HEK293 (cell line): ENCODE measurements at regions not wholly inside any gene's neighbourhood (a gene's known extent, or its start where the extent isn't known, plus 50 kb on each side); places are given as distances from the start of the nearest gene placed in this dataset.

Experiments
- CTCF ChIA-PET: fragments of 350-600 bp; formaldehyde crosslinking; extraction: SDS; loops from one replicate; lab custom pipeline; 2021; ENCODE audit warnings: antibody characterized with exemption; lab: Yijun Ruan, JAX
- POLR2A ChIA-PET: fragments of 300-600 bp; formaldehyde crosslinking; extraction: SDS; loops from one replicate; lab custom pipeline; 2020; ENCODE audit warnings: antibody characterized with exemption, inconsistent platforms; lab: Yijun Ruan, JAX
- H3K27ac ChIP-seq: fragments of 200-500 bp; sonication (Bioruptor generic); 2 replicates; pipeline ENCODE4 v1.5.1; 2014; ENCODE audit warnings: low read depth, low read length, control low read depth, inconsistent platforms; ENCODE audit errors: extremely low read depth
- H3K36me3 ChIP-seq, 2 experiments: fragments of 200-500 bp in 1 of 2; sonication (Bioruptor generic) in 1 of 2; 1 replicate in 1 of 2; 2 replicates in 1 of 2; pipeline ENCODE4 v1.5.1; 2014 to 2017; ENCODE audit warnings: inconsistent platforms in 2 of 2, low read length in 2 of 2; ENCODE audit not compliant: control insufficient read depth in 2 of 2, insufficient read depth in 1 of 2
- H3K4me1 ChIP-seq: fragments of 200-500 bp; sonication (Bioruptor generic); 2 replicates; pipeline ENCODE4 v1.5.1; 2014; ENCODE audit warnings: mild to moderate bottlenecking, low read length, inconsistent platforms; ENCODE audit not compliant: control insufficient read depth, insufficient read depth
- H3K4me3 ChIP-seq: 2 replicates; pipeline ENCODE4 v1.5.1; 2011; ENCODE audit warnings: low read depth, mild to moderate bottlenecking, control low read depth, low read length, moderate library complexity
- H3K9me3 ChIP-seq: fragments of 200-500 bp; sonication (Bioruptor generic); 2 replicates; pipeline ENCODE4 v1.5.1; 2014; ENCODE audit warnings: low read depth, low read length, inconsistent platforms; ENCODE audit not compliant: control insufficient read depth, insufficient read depth
- GLI2 ChIP-seq: fragments of 450-650 bp; formaldehyde crosslinking; IDR thresholded peaks from 2 replicates; pipeline ENCODE4; 2017; ENCODE audit warnings: missing biosample characterization, missing genetic modification characterization, low read depth, borderline replicate concordance
- HOXC10 ChIP-seq: sonication (generic); formaldehyde crosslinking; IDR thresholded peaks from 2 replicates; pipeline ENCODE4 v1.8.1; 2023; ENCODE audit warnings: mild to moderate bottlenecking, missing genetic modification reagents
- INSM2 ChIP-seq: fragments of 450-650 bp; formaldehyde crosslinking; IDR thresholded peaks from 2 replicates; pipeline ENCODE4 v1.5.1; 2016; ENCODE audit warnings: missing biosample characterization, missing genetic modification characterization
- REST ChIP-seq: fragments of 450-650 bp; formaldehyde crosslinking; IDR thresholded peaks from 2 replicates; pipeline ENCODE4 v1.5.1; 2016; ENCODE audit warnings: missing biosample characterization, missing genetic modification characterization
- SCRT1 ChIP-seq: fragments of 450-650 bp; formaldehyde crosslinking; IDR thresholded peaks from 2 replicates; pipeline ENCODE4 v1.5.1; 2016; ENCODE audit warnings: missing biosample characterization, missing genetic modification characterization, borderline replicate concordance
- YY1 ChIP-seq: fragments of 450-650 bp; formaldehyde crosslinking; IDR thresholded peaks from 2 replicates; pipeline ENCODE4 v1.5.1; 2018; ENCODE audit warnings: missing biosample characterization, missing genetic modification characterization
- ZBTB1 ChIP-seq: fragments of 450-650 bp; formaldehyde crosslinking; IDR thresholded peaks from 2 replicates; pipeline ENCODE4 v1.5.1; 2016; ENCODE audit warnings: missing biosample characterization, missing genetic modification characterization
- ZBTB48 ChIP-seq: fragments of 450-650 bp; formaldehyde crosslinking; IDR thresholded peaks from 2 replicates; pipeline ENCODE4 v1.5.1; 2016; ENCODE audit warnings: missing biosample characterization, missing genetic modification characterization
- ZBTB8A ChIP-seq: fragments of 450-650 bp; formaldehyde crosslinking; IDR thresholded peaks from 2 replicates; pipeline ENCODE4 v1.5.1; 2016; ENCODE audit warnings: missing biosample characterization, missing genetic modification characterization
- ZFP69B ChIP-seq: fragments of 450-650 bp; formaldehyde crosslinking; IDR thresholded peaks from 2 replicates; pipeline ENCODE4 v1.5.1; 2016; ENCODE audit warnings: missing biosample characterization, missing genetic modification characterization
- ZNF169 ChIP-seq: fragments of 450-650 bp; formaldehyde crosslinking; IDR thresholded peaks from 2 replicates; pipeline ENCODE4 v1.5.1; 2016; ENCODE audit warnings: missing biosample characterization, missing genetic modification characterization
- ZNF18 ChIP-seq: fragments of 450-650 bp; formaldehyde crosslinking; IDR thresholded peaks from 2 replicates; pipeline ENCODE4 v1.5.1; 2016; ENCODE audit warnings: missing biosample characterization, missing genetic modification characterization
- ZNF211 ChIP-seq: fragments of 450-650 bp; formaldehyde crosslinking; IDR thresholded peaks from 2 replicates; pipeline ENCODE4 v1.5.1; 2016; ENCODE audit warnings: low read depth, missing biosample characterization, missing genetic modification characterization
- ZNF214 ChIP-seq: fragments of 450-650 bp; formaldehyde crosslinking; IDR thresholded peaks from 2 replicates; pipeline ENCODE4 v1.5.1; 2017; ENCODE audit warnings: missing biosample characterization, mild to moderate bottlenecking, missing genetic modification characterization, borderline replicate concordance
- ZNF223 ChIP-seq: fragments of 450-650 bp; formaldehyde crosslinking; IDR thresholded peaks from 2 replicates; pipeline ENCODE4 v1.5.1; 2016; ENCODE audit warnings: missing biosample characterization, missing genetic modification characterization
- ZNF473 ChIP-seq: fragments of 450-650 bp; formaldehyde crosslinking; IDR thresholded peaks from 2 replicates; pipeline ENCODE4 v1.5.1; 2017; ENCODE audit warnings: missing biosample characterization, missing genetic modification characterization
- ZNF530 ChIP-seq: fragments of 450-650 bp; formaldehyde crosslinking; IDR thresholded peaks from 2 replicates; pipeline ENCODE4 v1.5.1; 2016; ENCODE audit warnings: low read depth, missing biosample characterization, missing genetic modification characterization
- ZNF585B ChIP-seq: fragments of 450-650 bp; formaldehyde crosslinking; IDR thresholded peaks from 2 replicates; pipeline ENCODE4 v1.5.1; 2016; ENCODE audit warnings: missing biosample characterization, missing genetic modification characterization
- ZNF654 ChIP-seq: fragments of 450-650 bp; formaldehyde crosslinking; IDR thresholded peaks from 2 replicates; pipeline ENCODE4 v1.5.1; 2016; ENCODE audit warnings: low read depth, missing biosample characterization, missing genetic modification characterization
- ZNF670 ChIP-seq: fragments of 450-650 bp; formaldehyde crosslinking; IDR thresholded peaks from 2 replicates; pipeline ENCODE4 v1.5.1; 2016; ENCODE audit warnings: missing biosample characterization, missing genetic modification characterization, low read depth
- ZNF785 ChIP-seq: fragments of 450-650 bp; formaldehyde crosslinking; IDR thresholded peaks from 2 replicates; pipeline ENCODE4 v1.5.1; 2016; ENCODE audit warnings: missing biosample characterization, missing genetic modification characterization
- ZNF843 ChIP-seq: fragments of 450-650 bp; formaldehyde crosslinking; IDR thresholded peaks from 2 replicates; pipeline ENCODE4 v1.5.1; 2016; ENCODE audit warnings: missing biosample characterization, missing genetic modification characterization
- TF ChIP-seq, protein P1 (sequence below): IDR thresholded peaks from 2 replicates; pipeline ENCODE4 v1.6.1; 2011; ENCODE audit warnings: mild to moderate bottlenecking, low read depth, low read length, borderline replicate concordance

- no peak overlapping the region for H3K27ac ChIP-seq
- TF ChIP-seq HOXC10 (CRISPR knock-in tag) (no peak), ZNF670 (tag by site-specific recombination) (no peak), ZNF169 (tag by site-specific recombination) (no peak), ZNF654 (no peak), ZNF214 (no peak), SCRT1 (tag by site-specific recombination) (no peak), YY1 (tag by site-specific recombination) (no peak), ZNF223 (tag by site-specific recombination) (no peak), ZBTB1 (no peak), ZNF211 (tag by site-specific recombination) (no peak), ZNF843 (tag by site-specific recombination) (no peak), ZFP69B (tag by site-specific recombination) (no peak), ZNF585B (tag by site-specific recombination) (no peak)
- TF ChIP-seq, protein P1, sequence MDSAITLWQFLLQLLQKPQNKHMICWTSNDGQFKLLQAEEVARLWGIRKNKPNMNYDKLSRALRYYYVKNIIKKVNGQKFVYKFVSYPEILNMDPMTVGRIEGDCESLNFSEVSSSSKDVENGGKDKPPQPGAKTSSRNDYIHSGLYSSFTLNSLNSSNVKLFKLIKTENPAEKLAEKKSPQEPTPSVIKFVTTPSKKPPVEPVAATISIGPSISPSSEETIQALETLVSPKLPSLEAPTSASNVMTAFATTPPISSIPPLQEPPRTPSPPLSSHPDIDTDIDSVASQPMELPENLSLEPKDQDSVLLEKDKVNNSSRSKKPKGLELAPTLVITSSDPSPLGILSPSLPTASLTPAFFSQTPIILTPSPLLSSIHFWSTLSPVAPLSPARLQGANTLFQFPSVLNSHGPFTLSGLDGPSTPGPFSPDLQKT, result no peak
- H3K9me3 ChIP-seq, result no peaks in the 10 kb centered on the region
- ChIA-PET CTCF (no interaction called here), POLR2A (no interaction called here)
- no peak overlapping the region for H3K4me3 ChIP-seq
- H3K4me1 ChIP-seq, result no peaks in the 10 kb centered on the region
- no peaks in the 10 kb centered on the region for H3K36me3 ChIP-seq
Measured at GRCh38 chr2:203600286-203600685, 65.2 kb upstream of the RAPH1 start.

DNA sequence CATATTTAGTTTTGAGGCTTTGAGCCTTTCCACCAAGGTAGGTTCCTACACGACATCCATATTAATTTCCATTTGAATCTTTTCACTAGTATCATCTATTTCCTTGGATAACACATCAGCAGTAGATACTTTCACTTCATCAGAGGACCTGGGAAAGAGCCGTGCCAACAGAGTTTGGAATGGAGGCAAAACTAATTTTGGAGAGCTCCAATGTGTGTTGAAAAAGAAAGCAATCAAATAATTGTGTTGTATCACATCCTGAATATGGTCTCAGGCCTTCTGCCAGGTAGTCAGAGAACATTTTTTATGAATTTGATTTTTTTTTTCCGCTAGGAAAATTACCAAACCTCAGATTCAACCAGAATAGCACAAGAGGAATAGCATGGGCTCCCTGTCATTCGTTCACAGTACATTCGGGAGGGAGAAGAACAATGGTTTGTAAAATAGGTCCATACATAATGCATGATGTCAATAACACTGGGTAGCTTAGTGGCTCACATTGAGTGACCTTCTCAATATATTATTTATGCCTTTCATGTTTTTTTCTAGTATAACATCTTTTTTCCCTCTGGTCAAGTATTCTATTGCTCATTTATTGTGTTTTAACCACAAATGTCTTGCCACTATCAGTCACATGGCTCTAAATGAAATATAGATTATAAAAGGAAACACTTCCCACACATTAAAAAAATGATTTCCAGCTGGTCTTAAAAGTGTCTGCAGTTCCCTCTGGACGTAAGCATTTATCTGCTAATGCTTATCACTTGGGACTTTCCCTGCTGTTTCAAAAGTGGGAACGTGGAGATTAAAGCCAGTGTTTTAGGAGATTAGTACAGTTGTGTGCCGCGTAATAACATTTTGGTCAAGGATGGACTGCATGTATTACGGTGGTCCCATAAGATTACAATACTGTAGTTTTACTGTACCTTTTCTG, 68.6 kb upstream of the RAPH1 start:
- no peak overlapping the region for H3K4me3 ChIP-seq
- TF ChIP-seq ZNF473 (tag by site-specific recombination) (no peak), ZNF785 (tag by site-specific recombination) (no peak), ZNF530 (no peak), ZNF18 (tag by site-specific recombination) (no peak), REST (no peak), ZNF169 (tag by site-specific recombination) (no peak), INSM2 (tag by site-specific recombination) (no peak), GLI2 (no peak), ZBTB8A (tag by site-specific recombination) (no peak), ZBTB48 (tag by site-specific recombination) (no peak)
- H3K9me3 ChIP-seq, result no peaks in the 10 kb centered on the region
- H3K27ac ChIP-seq, result no peak overlapping the region
- CTCF ChIA-PET, result interaction anchor here (0.7 kb wide), 1 partner anchor 47 kb away, joined by 3 read pairs; no protein-coding TSS in a partner anchor
- POLR2A ChIA-PET, result no interaction called here
- no peaks in the 10 kb centered on the region for H3K36me3 ChIP-seq
- H3K4me1 ChIP-seq, result no peaks in the 10 kb centered on the region
